H1 (cell line): ENCODE measurements at regions not wholly inside any gene's neighbourhood (a gene's known extent, or its start where the extent isn't known, plus 50 kb on each side); places are given as distances from the start of the nearest gene placed in this dataset.

Experiments used
- BACH1 ChIP-seq: IDR thresholded peaks from 2 replicates; pipeline ENCODE4 v1.6.1; 2012; ENCODE audit warnings: low read length, improper control_type of control experiment
- CBX5 ChIP-seq: fragments of 300-800, 300-1000 bp; sonication (generic); IDR thresholded peaks from 2 replicates; pipeline ENCODE4 v1.7.1; 2016; ENCODE audit warnings: antibody characterized with exemption, low read length, low read depth
- EGR1 ChIP-seq: IDR thresholded peaks from 2 replicates; pipeline ENCODE4 v1.6.1; 2011; ENCODE audit warnings: low read depth, low read length, borderline replicate concordance
- EZH2 ChIP-seq: fragments of 200-600 bp; sonication (generic); IDR thresholded peaks from 2 replicates; pipeline ENCODE4 v1.7.1; 2012; ENCODE audit warnings: low read depth, mild to moderate bottlenecking, moderate library complexity, low read length, inconsistent platforms; ENCODE audit not compliant: severe bottlenecking
- FOSL1 ChIP-seq: IDR thresholded peaks from 2 replicates; pipeline ENCODE4 v1.6.1; 2011; ENCODE audit warnings: mild to moderate bottlenecking, low read depth, low read length, moderate library complexity; ENCODE audit not compliant: insufficient read depth
- TF ChIP-seq, protein P1 (sequence below): IDR thresholded peaks from 2 replicates; pipeline ENCODE4 v1.6.1; 2012; ENCODE audit warnings: low read length, inconsistent platforms

DNA sequence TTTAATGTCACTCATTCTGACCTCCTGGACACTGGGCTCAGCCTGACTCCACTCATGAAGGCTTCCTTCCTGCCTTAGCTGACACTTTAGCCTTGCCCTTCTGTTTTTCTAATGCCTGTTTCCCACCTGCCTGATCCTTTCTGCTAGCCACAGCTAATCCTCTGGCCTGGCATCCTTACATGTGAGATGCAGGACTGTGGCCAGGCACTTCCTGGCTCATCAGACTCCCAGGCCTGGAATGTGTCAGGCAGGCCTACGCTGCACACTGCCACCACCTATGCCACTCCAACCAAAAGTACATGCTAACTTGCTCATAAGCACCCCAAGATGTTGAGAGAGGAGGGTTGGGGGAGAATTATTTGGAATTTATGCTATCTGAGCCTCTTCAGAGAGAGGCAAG is 138.8 kb upstream of the NALF2 start (continued):
- no peak for TF ChIP-seq BACH1
- no peak for TF ChIP-seq FOSL1
- TF ChIP-seq, protein P1, sequence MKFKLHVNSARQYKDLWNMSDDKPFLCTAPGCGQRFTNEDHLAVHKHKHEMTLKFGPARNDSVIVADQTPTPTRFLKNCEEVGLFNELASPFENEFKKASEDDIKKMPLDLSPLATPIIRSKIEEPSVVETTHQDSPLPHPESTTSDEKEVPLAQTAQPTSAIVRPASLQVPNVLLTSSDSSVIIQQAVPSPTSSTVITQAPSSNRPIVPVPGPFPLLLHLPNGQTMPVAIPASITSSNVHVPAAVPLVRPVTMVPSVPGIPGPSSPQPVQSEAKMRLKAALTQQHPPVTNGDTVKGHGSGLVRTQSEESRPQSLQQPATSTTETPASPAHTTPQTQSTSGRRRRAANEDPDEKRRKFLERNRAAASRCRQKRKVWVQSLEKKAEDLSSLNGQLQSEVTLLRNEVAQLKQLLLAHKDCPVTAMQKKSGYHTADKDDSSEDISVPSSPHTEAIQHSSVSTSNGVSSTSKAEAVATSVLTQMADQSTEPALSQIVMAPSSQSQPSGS: no peak
- no peak for TF ChIP-seq EZH2
- no peak for TF ChIP-seq CBX5
- TF ChIP-seq EGR1: no peak
- TF ChIP-seq, all 59 proteins: peak for 0
